HEK293 (cell line): ENCODE measurements at regions not wholly inside any gene's neighbourhood (a gene's known extent, or its start where the extent isn't known, plus 50 kb on each side); places are given as distances from the start of the nearest gene placed in this dataset.

Experiments used
- CTCF ChIA-PET: fragments of 350-600 bp; formaldehyde crosslinking; extraction: SDS; loops from one replicate; lab custom pipeline; 2021; ENCODE audit warnings: antibody characterized with exemption; lab: Yijun Ruan, JAX
- POLR2A ChIA-PET: fragments of 300-600 bp; formaldehyde crosslinking; extraction: SDS; loops from one replicate; lab custom pipeline; 2020; ENCODE audit warnings: antibody characterized with exemption, inconsistent platforms; lab: Yijun Ruan, JAX
- H3K27ac ChIP-seq: fragments of 200-500 bp; sonication (Bioruptor generic); 2 replicates; pipeline ENCODE4 v1.5.1; 2014; ENCODE audit warnings: low read depth, low read length, control low read depth, inconsistent platforms; ENCODE audit errors: extremely low read depth
- H3K36me3 ChIP-seq, 2 experiments: fragments of 200-500 bp in 1 of 2; sonication (Bioruptor generic) in 1 of 2; 1 replicate in 1 of 2; 2 replicates in 1 of 2; pipeline ENCODE4 v1.5.1; 2014 to 2017; ENCODE audit warnings: inconsistent platforms in 2 of 2, low read length in 2 of 2; ENCODE audit not compliant: control insufficient read depth in 2 of 2, insufficient read depth in 1 of 2
- H3K4me1 ChIP-seq: fragments of 200-500 bp; sonication (Bioruptor generic); 2 replicates; pipeline ENCODE4 v1.5.1; 2014; ENCODE audit warnings: mild to moderate bottlenecking, low read length, inconsistent platforms; ENCODE audit not compliant: control insufficient read depth, insufficient read depth
- H3K4me3 ChIP-seq: 2 replicates; pipeline ENCODE4 v1.5.1; 2011; ENCODE audit warnings: low read depth, mild to moderate bottlenecking, control low read depth, low read length, moderate library complexity
- H3K9me3 ChIP-seq: fragments of 200-500 bp; sonication (Bioruptor generic); 2 replicates; pipeline ENCODE4 v1.5.1; 2014; ENCODE audit warnings: low read depth, low read length, inconsistent platforms; ENCODE audit not compliant: control insufficient read depth, insufficient read depth
- CTCF ChIP-seq: fragments of 450-650 bp; formaldehyde crosslinking; IDR thresholded peaks from 2 replicates; pipeline ENCODE4 v1.5.1; 2016; ENCODE audit warnings: missing biosample characterization, missing genetic modification characterization
- GLI4 ChIP-seq: fragments of 450-650 bp; formaldehyde crosslinking; IDR thresholded peaks from 2 replicates; pipeline ENCODE4 v1.5.1; 2016; ENCODE audit warnings: missing biosample characterization, missing genetic modification characterization
- HIC1 ChIP-seq: fragments of 450-650 bp; formaldehyde crosslinking; IDR thresholded peaks from 2 replicates; pipeline ENCODE4 v1.5.1; 2016; ENCODE audit warnings: missing biosample characterization, missing genetic modification characterization
- PRDM1 ChIP-seq: fragments of 450-650 bp; formaldehyde crosslinking; IDR thresholded peaks from 2 replicates; pipeline ENCODE4; 2016; ENCODE audit warnings: missing biosample characterization, missing genetic modification characterization
- YY2 ChIP-seq: fragments of 450-650 bp; formaldehyde crosslinking; IDR thresholded peaks from 2 replicates; pipeline ENCODE4 v1.5.1; 2016; ENCODE audit warnings: missing biosample characterization, missing genetic modification characterization
- ZNF174 ChIP-seq: fragments of 450-650 bp; formaldehyde crosslinking; IDR thresholded peaks from 2 replicates; pipeline ENCODE4 v1.5.0; 2017; ENCODE audit warnings: missing biosample characterization, mild to moderate bottlenecking, missing genetic modification characterization
- ZNF239 ChIP-seq: fragments of 450-650 bp; formaldehyde crosslinking; IDR thresholded peaks from 2 replicates; pipeline ENCODE4 v1.5.1; 2016; ENCODE audit warnings: missing biosample characterization, missing genetic modification characterization
- ZNF366 ChIP-seq: fragments of 450-650 bp; formaldehyde crosslinking; conservative IDR thresholded peaks from 2 replicates; pipeline ENCODE4 v1.5.1; 2016; ENCODE audit warnings: missing biosample characterization, missing genetic modification characterization
- ZNF488 ChIP-seq: fragments of 450-650 bp; formaldehyde crosslinking; IDR thresholded peaks from 2 replicates; pipeline ENCODE4 v1.5.1; 2016; ENCODE audit warnings: missing biosample characterization, missing genetic modification characterization
- ZNF510 ChIP-seq: fragments of 450-650 bp; formaldehyde crosslinking; IDR thresholded peaks from 2 replicates; pipeline ENCODE4 v1.5.1; 2018; ENCODE audit warnings: mild to moderate bottlenecking, missing genetic modification characterization, missing biosample characterization; ENCODE audit not compliant: insufficient replicate concordance
- ZNF549 ChIP-seq: fragments of 450-650 bp; IDR thresholded peaks from 2 replicates; pipeline ENCODE4 v1.5.1; 2018; ENCODE audit warnings: missing biosample characterization, missing genetic modification characterization, mild to moderate bottlenecking, inconsistent platforms, moderate library complexity
- ZNF658 ChIP-seq: fragments of 450-650 bp; formaldehyde crosslinking; IDR thresholded peaks from 2 replicates; pipeline ENCODE4; 2016; ENCODE audit warnings: missing biosample characterization, missing genetic modification characterization
- ZSCAN4 ChIP-seq: fragments of 450-650 bp; formaldehyde crosslinking; IDR thresholded peaks from 2 replicates; pipeline ENCODE4 v1.5.1; 2017; ENCODE audit warnings: missing biosample characterization, missing genetic modification characterization

GRCh38 chr20:63132131-63132714, 83.7 kb downstream of the YTHDF1 start:
- TF ChIP-seq ZNF239 (no peak), ZNF366 (tag by site-specific recombination) (no peak), ZNF658 (tag by site-specific recombination) (no peak), ZNF510 (tag by site-specific recombination) (no peak), HIC1 (tag by site-specific recombination) (no peak), ZNF549 (tag by site-specific recombination) (no peak), CTCF (tag by site-specific recombination) (no peak), PRDM1 (no peak), ZNF488 (tag by site-specific recombination) (no peak), ZNF174 (tag by site-specific recombination) (no peak), ZSCAN4 (tag by site-specific recombination) (no peak), YY2 (tag by site-specific recombination) (no peak)
- H3K4me3 ChIP-seq = no peak overlapping the region
- no peaks in the 10 kb centered on the region for H3K9me3 ChIP-seq
- H3K4me1 ChIP-seq = no peaks in the 10 kb centered on the region
- CTCF ChIA-PET = interaction anchor here (0.7 kb wide), 1 partner anchor 264 kb away, joined by 3 read pairs; no protein-coding TSS in a partner anchor
- no peaks in the 10 kb centered on the region for H3K36me3 ChIP-seq
- POLR2A ChIA-PET = no interaction called here
- H3K27ac ChIP-seq = no peak overlapping the region

DNA sequence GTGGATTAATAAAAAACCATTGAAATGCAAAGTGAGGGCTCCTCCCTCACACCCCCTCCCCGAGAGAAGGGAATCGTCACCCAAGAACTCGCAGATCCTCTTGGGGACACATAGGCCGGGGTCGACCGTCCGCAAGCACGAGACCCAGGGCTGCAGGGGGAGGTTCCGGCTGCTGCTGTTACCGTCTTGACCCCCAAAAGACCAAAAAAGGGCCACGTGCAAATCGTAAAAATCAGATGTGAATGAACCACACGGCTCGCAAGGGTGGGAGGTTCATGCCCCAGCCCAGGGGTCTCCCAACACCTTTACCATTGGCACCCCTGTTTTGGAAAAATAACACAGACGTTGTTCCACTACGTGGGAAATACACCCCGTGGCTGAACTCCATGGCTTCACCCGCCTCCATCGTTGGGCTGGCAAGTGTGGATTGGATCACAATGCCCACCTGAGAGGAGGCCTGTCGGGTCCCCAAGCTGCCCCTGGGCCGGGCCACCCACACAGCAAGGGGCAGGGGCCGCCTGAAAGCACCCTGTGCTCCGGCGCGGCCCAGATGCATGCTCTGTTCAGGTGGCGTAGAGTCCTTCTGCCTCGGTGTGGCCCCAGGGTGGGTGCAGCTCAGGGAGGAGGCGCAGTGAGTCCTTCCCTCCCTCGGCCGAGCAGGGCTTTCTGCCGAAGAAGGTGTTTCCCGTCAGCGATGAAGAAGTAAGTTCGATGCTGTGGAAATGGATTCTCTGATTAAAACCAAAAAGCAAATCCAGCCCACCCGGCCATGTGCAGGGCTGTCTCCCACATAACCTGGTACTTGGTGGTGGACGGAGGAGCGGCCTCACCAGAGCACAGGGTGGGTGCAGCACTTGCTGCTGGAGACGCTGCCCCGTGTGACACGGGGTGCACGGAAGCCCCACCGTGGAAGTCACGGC, 85.0 kb downstream of the YTHDF1 start:
- ChIA-PET POLR2A (no interaction called here), CTCF (no interaction called here)
- H3K9me3 ChIP-seq = no peaks in the 10 kb centered on the region
- no peaks in the 10 kb centered on the region for H3K4me1 ChIP-seq
- no peak for TF ChIP-seq GLI4 (tag by site-specific recombination)
- no peak overlapping the region for H3K4me3 ChIP-seq
- H3K36me3 ChIP-seq = no peaks in the 10 kb centered on the region
- H3K27ac ChIP-seq = no peak overlapping the region
